ENCODE measurements at regions not wholly inside any gene's neighbourhood (a gene's known extent, or its start where the extent isn't known, plus 50 kb on each side); places are given as distances from the start of the nearest gene placed in this dataset.
A peak's percentile ranks its signal among the peaks of the same experiment; 100 is the strongest.

- DNase-seq: peak in 1 of 3 donors; percentile 53
Observed at GRCh38 chr13:50071379-50071778, 56.1 kb downstream of the KCNRG start.

DNA sequence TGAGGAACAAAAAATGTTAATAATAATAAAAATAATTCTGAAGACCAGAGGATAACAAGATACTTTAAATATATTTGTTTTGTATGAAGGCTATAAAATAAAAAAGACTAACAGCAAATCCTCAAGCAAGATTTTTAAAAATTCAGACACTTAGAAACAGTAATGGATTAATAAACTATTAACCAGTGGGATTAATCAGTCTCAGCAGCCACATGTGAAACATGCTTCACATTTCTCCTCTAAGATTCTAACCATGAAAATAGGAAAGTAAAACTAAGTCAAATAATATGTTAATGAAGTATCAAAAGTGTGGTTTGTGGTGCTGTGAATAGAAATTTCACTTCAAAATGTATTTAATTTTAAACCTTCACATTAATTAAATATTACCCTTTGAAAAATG is 57.4 kb downstream of the KCNRG start:
- DNase-seq: no peak

GRCh38 chr13:50073340-50073739 is 58.1 kb downstream of the KCNRG start:
- DNase-seq: no peak

DNA sequence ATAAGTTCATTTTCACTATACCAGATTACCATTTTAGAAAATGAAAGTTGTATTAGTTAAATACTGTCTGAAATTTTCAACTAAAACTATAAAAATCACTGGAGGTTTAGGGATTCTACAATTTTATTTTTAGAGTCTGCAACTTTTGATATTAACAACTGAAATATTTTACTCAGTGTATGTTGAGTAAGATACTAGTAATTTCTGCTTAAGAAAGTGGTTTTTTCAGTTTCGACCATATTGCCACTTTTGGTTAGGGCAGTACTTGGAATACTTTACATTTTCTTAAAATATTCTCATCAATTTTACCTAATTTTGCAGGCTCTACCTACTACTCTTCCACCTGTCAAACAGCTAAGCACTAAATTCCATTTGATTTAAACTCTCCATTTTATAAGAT is 59.6 kb downstream of the KCNRG start:
- DNase-seq: no peak

DNA sequence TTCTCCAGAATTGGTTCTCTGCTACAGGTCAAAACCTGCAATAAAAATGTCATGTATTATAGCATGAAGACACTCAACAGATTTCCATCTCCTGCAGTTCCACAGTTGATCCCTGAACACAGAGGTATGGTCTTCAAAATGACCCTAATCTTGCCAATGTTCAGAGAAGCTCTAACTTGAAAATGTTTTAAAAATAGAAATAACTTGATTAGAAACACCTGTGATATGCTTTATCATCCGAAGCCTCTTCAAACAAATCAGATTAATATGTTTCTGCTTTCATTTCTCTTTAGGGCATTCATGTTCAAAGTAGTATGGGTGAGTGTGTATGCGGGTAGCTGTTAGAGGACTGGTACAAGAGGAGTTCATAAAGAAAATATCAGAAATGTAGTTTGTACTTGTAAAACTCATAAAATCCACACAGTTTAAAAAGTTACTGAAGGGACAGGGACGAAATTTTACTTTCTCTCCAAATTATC is 60.4 kb downstream of the KCNRG start:
- DNase-seq: peak in 1 of 3 donors; percentile 36

DNA sequence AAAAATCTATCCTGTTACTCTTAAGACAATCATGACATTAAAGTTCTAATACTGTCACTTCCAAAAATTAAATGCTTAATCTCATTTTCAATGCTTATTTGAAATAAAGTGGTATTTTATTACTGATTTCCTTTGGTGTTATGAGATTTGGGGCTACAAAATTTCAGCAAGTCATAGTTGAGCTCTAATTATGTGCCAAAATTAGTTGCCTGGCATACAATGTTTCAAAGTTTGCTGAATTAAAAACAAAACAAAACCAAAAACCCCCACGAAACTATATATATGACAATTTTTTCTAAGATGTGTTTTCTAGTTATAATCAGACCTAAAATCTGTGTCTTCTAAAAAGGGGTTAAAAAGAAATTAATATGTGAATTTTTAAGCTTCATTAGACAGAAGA is 62.2 kb downstream of the KCNRG start:
- peak in 1 of 3 donors; percentile 28 for DNase-seq

DNA sequence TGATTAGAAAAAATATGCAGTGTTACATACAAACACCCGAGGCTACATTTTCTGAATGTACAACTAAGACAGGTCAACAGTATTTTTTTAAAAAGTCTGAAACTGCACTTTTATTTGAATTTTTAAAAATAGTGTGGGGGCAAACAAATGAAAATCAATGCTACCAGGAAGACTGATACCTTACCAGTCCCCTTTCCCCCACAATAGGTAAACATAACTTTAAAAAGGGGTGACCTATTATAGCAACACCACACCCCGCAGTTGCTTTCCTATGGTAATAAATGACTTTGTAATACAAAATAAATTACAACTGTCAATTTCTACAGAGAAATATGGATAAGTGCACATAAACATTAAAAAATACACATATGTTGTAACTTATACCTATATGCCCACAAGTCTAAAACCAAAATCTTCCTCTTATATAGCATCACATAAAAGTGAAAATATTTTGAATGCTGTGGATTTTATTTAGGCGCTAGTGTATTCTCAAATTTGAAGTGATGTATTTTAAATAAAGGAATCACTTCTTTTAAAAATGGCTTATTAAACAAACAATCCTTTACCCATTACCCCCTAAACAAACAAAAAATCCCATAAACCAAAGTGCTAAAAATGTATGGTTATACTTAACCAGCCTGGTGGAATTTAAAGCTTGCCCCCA is 63.1 kb downstream of the KCNRG start:
- DNase-seq: peak in 1 of 3 donors; percentile 43

DNA sequence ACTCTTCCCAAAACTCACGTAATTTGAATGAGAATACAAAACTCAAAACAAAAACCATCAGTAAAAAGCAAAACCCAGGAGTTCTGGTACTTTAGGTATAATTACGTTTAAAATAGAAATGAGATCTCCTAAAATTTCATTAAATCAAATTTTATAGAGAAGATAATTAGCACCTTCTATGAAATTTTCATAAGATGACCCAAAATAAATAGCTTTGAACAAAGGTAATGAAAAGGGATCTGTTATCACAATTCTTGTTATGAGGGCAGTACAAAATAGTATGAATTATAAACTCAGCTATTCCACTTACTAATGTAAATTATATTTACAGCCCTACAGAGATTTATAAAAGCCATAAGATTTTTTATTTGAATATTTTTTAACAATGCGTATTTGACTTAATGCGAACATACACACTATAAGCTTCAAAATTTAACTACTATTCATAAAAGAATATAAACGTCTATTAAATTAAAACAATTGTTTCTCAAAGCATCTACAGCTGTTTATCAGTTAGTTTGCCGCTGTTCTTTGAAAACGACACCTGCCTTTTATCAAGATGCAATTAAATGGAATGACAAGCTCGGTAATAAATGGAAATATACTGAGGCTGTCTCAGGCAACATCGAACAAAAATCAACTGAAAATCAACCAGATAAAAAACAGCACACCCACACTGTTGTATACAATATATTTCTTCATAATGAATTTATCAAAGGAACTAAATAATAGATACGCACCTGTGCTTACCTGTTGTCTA is 63.8 kb downstream of the KCNRG start:
- DNase-seq: peak in 1 of 3 donors; percentile 42

DNA sequence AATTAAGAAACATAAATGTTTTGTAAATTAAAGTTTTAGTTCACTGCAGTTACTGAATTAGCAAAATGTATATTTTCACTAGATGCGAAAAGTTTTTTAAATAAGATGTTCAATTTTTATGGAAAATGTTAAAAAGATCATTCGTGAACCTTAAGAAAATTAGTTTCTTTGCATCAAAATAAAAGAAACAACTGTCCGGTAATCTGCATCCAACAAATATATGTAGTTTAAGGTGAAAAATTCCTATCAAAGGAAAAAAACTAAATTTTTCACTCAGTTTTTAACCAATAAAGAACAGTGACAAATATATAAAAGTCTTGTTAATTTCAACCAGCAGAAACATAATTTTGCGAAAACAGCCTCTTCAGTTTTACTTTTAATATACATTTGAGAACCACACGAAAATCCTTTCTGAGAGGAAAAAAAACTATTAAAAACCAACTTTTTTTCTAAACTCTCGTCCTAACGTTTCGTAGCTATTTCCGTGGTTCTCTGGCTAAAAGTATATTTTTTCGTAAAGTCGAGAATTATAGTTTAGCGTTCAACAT is 64.5 kb downstream of the KCNRG start:
- DNase-seq: no peak

GRCh38 chr13:50080203-50080910 is 65.1 kb downstream of the KCNRG start:
- DNase-seq: peak; percentile 48 to 87 (median 64)

DNA sequence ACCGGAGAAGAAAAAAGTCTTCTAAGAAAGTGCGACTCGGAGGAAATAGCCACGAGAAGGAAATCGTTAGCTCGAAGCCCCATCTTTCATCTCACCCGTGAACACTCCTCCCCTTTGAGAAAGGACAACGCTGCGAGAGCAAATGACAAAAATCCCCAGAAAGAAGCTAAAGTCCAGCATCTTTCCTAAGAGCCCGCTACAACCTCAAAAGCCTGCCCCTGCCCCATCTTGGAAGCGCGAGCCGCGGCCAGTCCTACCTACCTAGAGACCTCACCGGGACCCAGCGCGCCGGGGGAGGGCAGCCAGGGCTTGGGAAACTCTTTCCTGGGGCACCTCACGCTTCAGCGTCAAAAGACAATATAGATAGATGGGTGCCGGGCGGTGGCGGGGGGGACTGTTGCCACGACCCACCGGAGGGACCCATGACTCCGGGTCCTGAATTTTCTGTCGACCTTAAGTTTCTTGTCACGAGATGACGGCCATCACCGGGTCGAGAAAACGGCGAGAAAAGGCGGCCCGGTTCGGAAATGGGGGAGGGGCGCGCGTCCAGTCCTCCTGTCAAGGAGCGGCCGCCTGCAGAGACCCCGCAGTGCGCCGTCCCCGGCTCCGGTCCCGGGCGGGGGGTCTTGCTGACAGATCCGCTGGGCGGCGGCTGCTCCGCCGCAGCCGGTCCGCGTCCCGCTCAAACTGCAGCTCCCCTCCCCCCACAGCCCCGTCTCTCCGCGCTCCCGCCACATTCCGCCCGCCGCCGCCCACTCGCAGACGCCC is 65.9 kb downstream of the KCNRG start:
- peak in 2 of 3 donors; percentile 54 to 85 for DNase-seq

GRCh38 chr13:50081679-50082425 is 66.6 kb downstream of the KCNRG start:
- DNase-seq: peak; percentile 99 to 100 (median 100)

GRCh38 chr13:50082426-50083281 is 67.4 kb downstream of the KCNRG start:
- peak in 2 of 3 donors; percentile 56 to 80 for DNase-seq

- peak; percentile 51 to 75 (median 66) for DNase-seq
Observed at GRCh38 chr13:50085063-50085462, 69.8 kb downstream of the KCNRG start.

DNA sequence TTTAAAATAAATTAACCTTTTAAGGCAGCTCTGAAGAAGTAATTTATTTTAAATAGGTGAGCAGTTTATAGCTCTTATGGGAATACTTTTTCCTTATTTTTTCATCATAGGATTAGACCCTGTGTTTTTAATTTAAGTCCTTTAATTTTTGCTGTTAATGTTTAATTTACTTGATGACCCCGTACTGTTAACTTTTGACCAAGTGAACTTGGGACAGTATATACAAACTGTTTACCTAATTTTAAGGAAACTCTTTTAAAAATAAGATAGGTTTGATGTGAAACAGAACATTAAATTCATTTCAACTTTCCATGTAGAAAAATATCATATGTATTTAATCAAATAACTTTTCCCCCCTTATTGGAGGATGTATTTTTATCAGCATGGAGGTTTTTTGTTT is 74.4 kb downstream of the KCNRG start:
- DNase-seq: no peak

- DNase-seq: no peak
Observed at GRCh38 chr13:50090211-50090610, 75.0 kb downstream of the KCNRG start.

DNA sequence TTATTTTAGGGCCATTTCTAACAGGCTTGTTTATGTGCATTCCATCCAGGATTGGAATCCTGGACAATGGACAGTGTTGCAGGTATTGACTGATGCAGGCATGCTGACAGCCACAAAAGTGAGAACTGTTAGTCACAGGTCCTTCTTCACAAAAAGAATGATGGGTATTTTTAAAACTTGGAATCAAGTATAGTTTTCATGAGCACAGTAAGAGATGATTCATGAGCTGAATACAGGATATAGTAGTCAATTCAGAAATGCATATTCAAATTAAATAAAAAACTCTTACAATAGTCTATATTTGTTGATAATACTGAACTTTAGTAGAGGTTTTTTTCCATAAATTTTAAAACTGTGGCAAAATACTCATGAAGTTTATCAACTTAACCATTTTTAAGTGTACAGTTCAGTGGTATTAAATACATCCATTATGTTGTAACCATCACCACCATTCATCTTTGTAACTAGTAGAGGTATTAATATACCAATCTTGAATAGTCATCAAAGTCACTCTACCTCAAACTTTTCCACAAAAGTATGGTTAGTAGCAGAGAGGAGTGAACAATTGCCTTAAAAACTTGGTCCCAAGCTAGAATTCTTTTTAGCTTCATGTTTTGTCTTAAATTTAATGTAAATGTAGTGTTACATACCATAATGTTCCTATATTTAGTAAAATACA is 79.5 kb downstream of the KCNRG start:
- DNase-seq: no peak

DNA sequence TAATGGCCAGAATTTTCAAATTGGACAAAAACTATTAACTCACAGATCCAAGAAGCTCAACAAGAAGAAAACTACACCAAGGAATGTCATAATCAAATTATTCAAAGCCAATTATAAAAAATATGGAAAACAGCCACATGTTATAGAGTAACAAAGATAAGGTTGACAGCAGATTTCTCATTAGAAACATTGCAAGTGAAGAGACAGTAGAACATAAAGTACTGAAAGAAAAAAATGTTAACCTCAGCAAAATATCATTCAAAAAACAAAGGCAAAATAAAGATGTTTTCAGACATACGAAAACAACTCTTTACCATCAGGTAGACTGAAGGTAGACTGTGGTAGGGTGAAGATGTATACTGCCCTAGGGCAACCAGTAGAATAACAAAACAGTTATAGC is 83.4 kb downstream of the KCNRG start:
- no peak for DNase-seq

DNA sequence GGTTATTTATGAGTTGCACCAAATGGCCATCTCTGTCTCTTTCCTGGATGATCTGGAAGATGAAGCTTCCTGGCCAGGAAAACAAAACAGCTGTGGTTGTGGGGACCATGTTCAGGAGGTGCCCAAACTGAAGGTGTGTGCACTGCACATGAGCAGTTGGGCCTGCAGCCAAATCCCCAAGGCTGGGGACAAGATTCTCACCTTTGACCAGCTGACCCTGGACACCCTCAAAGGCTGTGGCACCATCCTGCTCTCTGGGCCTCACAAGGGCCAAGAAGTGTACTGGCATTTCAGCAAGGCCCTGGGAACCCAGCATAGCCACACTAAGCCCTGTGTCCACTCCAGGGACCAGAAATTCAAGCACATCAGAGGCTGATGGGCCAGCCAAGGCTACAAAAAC is 84.2 kb downstream of the KCNRG start:
- no peak for DNase-seq

Measured in muscle of back (tissue), 3 donors.